Activated CD8-positive, alpha-beta T cell treated with anti-CD3 and anti-CD28 coated beads for 36 hours (primary cell): ENCODE measurements at regions not wholly inside any gene's neighbourhood (a gene's known extent, or its start where the extent isn't known, plus 50 kb on each side); places are given as distances from the start of the nearest gene placed in this dataset.
A peak's percentile ranks its signal among the peaks of the same experiment; 100 is the strongest.

Source experiments
- ATAC-seq: fragments of 200-7000 bp; cut with Tn5 transposase; one replicate; pipeline ENCODE4 v1.10.0; 2021; ENCODE audit warnings: mild to moderate bottlenecking, moderate library complexity
- CTCF ChIA-PET: fragments of 350-600 bp; sonication (Branson Sonifier 250); formaldehyde crosslinking; loops from one replicate; lab custom pipeline; 2021; ENCODE audit warnings: antibody characterized with exemption; lab: Charles Lee
- POLR2A ChIA-PET: fragments of 350-600 bp; sonication (Branson Sonifier 250); formaldehyde crosslinking; loops from one replicate; lab custom pipeline; 2021; ENCODE audit warnings: antibody characterized with exemption; lab: Charles Lee
- DNase-seq: peaks from one replicate; pipeline ENCODE4 v3.0.0-alpha.2; 2020
- H3K27ac Mint-ChIP-seq: one replicate; pipeline ENCODE4 v1.8.0; 2021; ENCODE audit warnings: mild to moderate bottlenecking, mixed read lengths
- H3K27me3 Mint-ChIP-seq: one replicate; pipeline ENCODE4 v1.8.0; 2021; ENCODE audit warnings: mixed read lengths
- H3K36me3 Mint-ChIP-seq: one replicate; pipeline ENCODE4 v1.8.0; 2021; ENCODE audit warnings: low read depth, mixed read lengths
- H3K4me1 Mint-ChIP-seq: one replicate; pipeline ENCODE4 v1.8.0; 2021; ENCODE audit warnings: low read depth, mixed read lengths
- H3K4me3 Mint-ChIP-seq: one replicate; pipeline ENCODE4 v1.8.0; 2021; ENCODE audit warnings: mild to moderate bottlenecking, moderate library complexity, mixed read lengths
- H3K9me3 Mint-ChIP-seq: one replicate; pipeline ENCODE4 v1.8.0; 2021; ENCODE audit warnings: mixed read lengths
- CTCF ChIP-seq: fragments of 200-600 bp; IDR thresholded peaks from one replicate; pipeline ENCODE4 v1.8.0; 2022; ENCODE audit warnings: antibody characterized with exemption, mild to moderate bottlenecking
- intact Hi-C: fragments of 100-400 bp; cut with micrococcal nuclease; formaldehyde crosslinking; loops from one replicate; pipeline ENCODE4 v1.10.0; 2022

DNA sequence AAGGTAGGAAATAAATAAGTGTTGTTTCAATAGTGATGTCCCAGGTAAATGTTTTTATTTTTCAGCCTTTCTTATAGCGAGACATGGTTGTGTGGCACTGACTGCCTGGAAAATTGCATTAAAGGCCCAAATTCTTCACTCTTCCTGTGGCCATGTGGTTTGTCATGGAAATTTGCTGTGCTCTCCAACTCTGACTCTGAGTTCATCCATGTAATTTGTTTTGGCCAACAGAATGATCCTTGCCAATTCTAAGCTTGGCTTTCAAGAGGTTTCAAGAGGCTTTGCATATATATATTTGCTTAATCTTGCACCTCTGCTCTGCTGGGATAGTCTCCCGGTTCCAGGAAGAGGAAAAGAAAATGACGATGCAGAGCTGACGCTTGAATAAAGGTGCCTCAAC, 107.5 kb upstream of the ARHGEF26 start:
- intact Hi-C loops = no loop called here
- H3K9me3 Mint-ChIP-seq = no peaks in the 10 kb centered on the region
- no peak overlapping the region for H3K4me3 Mint-ChIP-seq
- ATAC-seq (no peak), DNase-seq (no peak)
- ChIA-PET POLR2A (no interaction called here), CTCF (interaction anchor here (1.0 kb wide), 1 partner anchor 9 kb away, joined by 3 read pairs; no protein-coding TSS in a partner anchor)
- no peak for TF ChIP-seq CTCF
- no peaks in the 10 kb centered on the region for H3K4me1 Mint-ChIP-seq
- peaks cover 4% of the 10 kb centered on the region for H3K27me3 Mint-ChIP-seq
- no peaks in the 10 kb centered on the region for H3K36me3 Mint-ChIP-seq
- no peak overlapping the region for H3K27ac Mint-ChIP-seq

GRCh38 chr3:154015307-154015706, 105.9 kb upstream of the ARHGEF26 start:
- no peaks in the 10 kb centered on the region for H3K9me3 Mint-ChIP-seq
- H3K4me1 Mint-ChIP-seq = no peaks in the 10 kb centered on the region
- intact Hi-C loops = no loop called here

GRCh38 chr3:154018100-154018696, 103.0 kb upstream of the ARHGEF26 start:
- no peaks in the 10 kb centered on the region for H3K9me3 Mint-ChIP-seq
- H3K4me1 Mint-ChIP-seq = no peaks in the 10 kb centered on the region
- ChIA-PET POLR2A (no interaction called here), CTCF (interaction anchor here (0.7 to 1.5 kb wide), 4 partner anchors 13 to 794 kb away, joined by 3 to 4 read pairs (median 4); no protein-coding TSS in a partner anchor)
- no peak overlapping the region for H3K27ac Mint-ChIP-seq
- peak; percentile 56 for DNase-seq
- ATAC-seq = peak; percentile 30
- intact Hi-C loops = no loop called here
- H3K36me3 Mint-ChIP-seq = no peaks in the 10 kb centered on the region
- peak; percentile 43 for TF ChIP-seq CTCF
- no peak overlapping the region for H3K4me3 Mint-ChIP-seq
- H3K27me3 Mint-ChIP-seq = peaks cover 4% of the 10 kb centered on the region

More at GRCh38 chr3:154015307-154015706, 105.9 kb upstream of the ARHGEF26 start:
- H3K27me3 Mint-ChIP-seq = peaks cover 4% of the 10 kb centered on the region
- ChIA-PET CTCF (no interaction called here), POLR2A (no interaction called here)
- H3K27ac Mint-ChIP-seq = no peak overlapping the region
- DNase-seq (no peak), ATAC-seq (no peak)
- no peak overlapping the region for H3K4me3 Mint-ChIP-seq
- TF ChIP-seq CTCF = no peak
- H3K36me3 Mint-ChIP-seq = no peaks in the 10 kb centered on the region

GRCh38 chr3:154022606-154023005, 98.6 kb upstream of the ARHGEF26 start:
- CTCF ChIA-PET = interaction anchor here (1.0 kb wide), 1 partner anchor 9 kb away, joined by 3 read pairs; no protein-coding TSS in a partner anchor
- no peak for TF ChIP-seq CTCF

GRCh38 chr3:154023148-154023547, 98.0 kb upstream of the ARHGEF26 start:
- Mint-ChIP-seq H3K4me1 (no peaks in the 10 kb centered on the region), H3K4me3 (no peak overlapping the region), H3K27me3 (peaks cover 2% of the 10 kb centered on the region), H3K27ac (no peak overlapping the region), H3K36me3 (no peaks in the 10 kb centered on the region), H3K9me3 (no peaks in the 10 kb centered on the region)
- no peak for TF ChIP-seq CTCF
- DNase-seq = no peak
- POLR2A ChIA-PET = no interaction called here
- intact Hi-C loops = no loop called here
- ATAC-seq = no peak
- CTCF ChIA-PET = interaction anchor here (1.0 kb wide), 1 partner anchor 9 kb away, joined by 3 read pairs; no protein-coding TSS in a partner anchor

More at GRCh38 chr3:154022606-154023005, 98.6 kb upstream of the ARHGEF26 start:
- intact Hi-C loops = no loop called here
- DNase-seq (no peak), ATAC-seq (no peak)
- no peak overlapping the region for H3K27ac Mint-ChIP-seq
- H3K9me3 Mint-ChIP-seq = no peaks in the 10 kb centered on the region
- POLR2A ChIA-PET = no interaction called here
- no peak overlapping the region for H3K4me3 Mint-ChIP-seq
- H3K36me3 Mint-ChIP-seq = no peaks in the 10 kb centered on the region
- H3K4me1 Mint-ChIP-seq = no peaks in the 10 kb centered on the region
- peaks cover 4% of the 10 kb centered on the region for H3K27me3 Mint-ChIP-seq
